ENCODE measurements at regions not wholly inside any gene's neighbourhood (a gene's known extent, or its start where the extent isn't known, plus 50 kb on each side); places are given as distances from the start of the nearest gene placed in this dataset.

DNA sequence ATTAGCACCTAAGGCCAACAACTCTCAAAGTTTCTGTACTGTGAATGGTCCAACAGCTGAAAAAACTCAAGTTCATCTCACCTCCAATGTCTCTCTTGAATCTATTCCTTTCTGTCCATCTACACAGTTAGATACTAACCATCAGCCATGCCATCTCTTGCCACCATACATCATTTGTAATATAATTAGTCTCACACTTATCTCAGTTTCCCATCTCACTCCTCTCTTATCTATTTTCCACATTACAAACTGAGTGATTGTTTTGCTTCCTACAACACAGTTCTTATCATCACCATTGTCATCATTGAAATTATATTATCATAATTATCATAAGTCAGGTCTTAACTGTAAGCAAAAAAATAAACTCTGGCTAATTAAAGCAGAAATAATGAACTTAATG lies 393.9 kb downstream of the PRELID2 start:
- TF ChIP-seq, protein P1, sequence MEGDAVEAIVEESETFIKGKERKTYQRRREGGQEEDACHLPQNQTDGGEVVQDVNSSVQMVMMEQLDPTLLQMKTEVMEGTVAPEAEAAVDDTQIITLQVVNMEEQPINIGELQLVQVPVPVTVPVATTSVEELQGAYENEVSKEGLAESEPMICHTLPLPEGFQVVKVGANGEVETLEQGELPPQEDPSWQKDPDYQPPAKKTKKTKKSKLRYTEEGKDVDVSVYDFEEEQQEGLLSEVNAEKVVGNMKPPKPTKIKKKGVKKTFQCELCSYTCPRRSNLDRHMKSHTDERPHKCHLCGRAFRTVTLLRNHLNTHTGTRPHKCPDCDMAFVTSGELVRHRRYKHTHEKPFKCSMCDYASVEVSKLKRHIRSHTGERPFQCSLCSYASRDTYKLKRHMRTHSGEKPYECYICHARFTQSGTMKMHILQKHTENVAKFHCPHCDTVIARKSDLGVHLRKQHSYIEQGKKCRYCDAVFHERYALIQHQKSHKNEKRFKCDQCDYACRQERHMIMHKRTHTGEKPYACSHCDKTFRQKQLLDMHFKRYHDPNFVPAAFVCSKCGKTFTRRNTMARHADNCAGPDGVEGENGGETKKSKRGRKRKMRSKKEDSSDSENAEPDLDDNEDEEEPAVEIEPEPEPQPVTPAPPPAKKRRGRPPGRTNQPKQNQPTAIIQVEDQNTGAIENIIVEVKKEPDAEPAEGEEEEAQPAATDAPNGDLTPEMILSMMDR (conservative IDR thresholded peaks at IDR 0.05): no peak

DNA sequence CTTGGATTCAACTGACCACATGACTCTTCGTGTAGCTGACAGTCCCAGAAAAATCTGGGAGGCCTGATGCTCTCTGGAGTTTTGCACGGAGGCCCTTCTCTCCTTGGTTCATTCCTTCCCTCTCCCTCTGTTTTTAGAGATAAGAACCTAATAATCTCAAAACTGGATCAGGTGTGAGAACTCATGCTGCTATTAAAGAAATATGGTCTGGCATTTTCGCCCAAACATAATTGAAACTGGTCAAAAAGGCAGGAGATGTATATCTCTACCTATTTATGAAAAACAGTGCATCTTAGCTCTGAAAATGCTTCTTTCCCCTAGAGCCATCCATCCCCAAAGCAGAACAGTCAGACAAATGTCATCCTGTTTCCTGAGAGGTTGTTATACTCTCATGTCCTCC lies 397.5 kb downstream of the PRELID2 start:
- Mint-ChIP-seq H3K9me3 (peaks cover 11% of the 10 kb centered on the region), H3K36me3 (ENCODE audit: low read depth) (peaks cover 6% of the 10 kb centered on the region), H3K27me3 (ENCODE audit: low read depth) (no peaks in the 10 kb centered on the region), H3K27ac (ENCODE audit: unreplicated experiment) (no peak overlapping the region), H3K4me3 (no peak overlapping the region), H3K4me1 (peaks cover 8% of the 10 kb centered on the region)
- no peak for DNase-seq (ENCODE audit: low read depth, low spot score)
- TF ChIP-seq, protein P1 (conservative IDR thresholded peaks at IDR 0.05): no peak

More for the DNA sequence above, 393.9 kb downstream of the PRELID2 start:
- Mint-ChIP-seq H3K9me3 (peaks cover 6% of the 10 kb centered on the region), H3K36me3 (ENCODE audit: low read depth) (peaks cover 3% of the 10 kb centered on the region), H3K4me3 (no peak overlapping the region), H3K27ac (ENCODE audit: unreplicated experiment) (no peak overlapping the region), H3K4me1 (peaks cover 3% of the 10 kb centered on the region), H3K27me3 (ENCODE audit: low read depth) (no peaks in the 10 kb centered on the region)
- no peak for DNase-seq (ENCODE audit: low read depth, low spot score)

DNA sequence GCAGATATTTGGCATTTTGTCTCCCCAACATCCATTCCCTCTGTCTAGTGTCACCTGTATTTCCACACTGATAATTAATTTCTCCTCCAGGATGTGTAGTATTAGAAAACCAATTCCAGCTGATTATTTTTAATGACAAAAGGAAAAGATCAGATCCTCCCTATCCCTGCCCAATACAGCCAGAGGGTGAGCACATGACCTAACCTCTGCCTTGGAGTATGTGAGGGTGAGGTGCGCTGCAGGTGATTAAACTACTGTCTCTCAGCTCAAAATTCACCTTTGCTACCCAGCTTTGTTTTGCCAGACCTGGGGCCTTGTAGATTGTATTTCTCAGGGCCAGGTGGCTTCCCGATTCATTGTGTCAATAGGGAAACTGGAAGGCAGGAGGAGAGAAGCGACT lies 402.1 kb downstream of the PRELID2 start:
- no peak overlapping the region for H3K27ac Mint-ChIP-seq (ENCODE audit: unreplicated experiment)
- peaks cover 6% of the 10 kb centered on the region for H3K36me3 Mint-ChIP-seq (ENCODE audit: low read depth)
- H3K4me1 Mint-ChIP-seq: peaks cover 5% of the 10 kb centered on the region
- TF ChIP-seq, protein P1 (conservative IDR thresholded peaks at IDR 0.05): no peak
- H3K27me3 Mint-ChIP-seq (ENCODE audit: low read depth): no peaks in the 10 kb centered on the region
- H3K9me3 Mint-ChIP-seq: peaks cover 12% of the 10 kb centered on the region
- H3K4me3 Mint-ChIP-seq: no peak overlapping the region
- DNase-seq (ENCODE audit: low read depth, low spot score): no peak

DNA sequence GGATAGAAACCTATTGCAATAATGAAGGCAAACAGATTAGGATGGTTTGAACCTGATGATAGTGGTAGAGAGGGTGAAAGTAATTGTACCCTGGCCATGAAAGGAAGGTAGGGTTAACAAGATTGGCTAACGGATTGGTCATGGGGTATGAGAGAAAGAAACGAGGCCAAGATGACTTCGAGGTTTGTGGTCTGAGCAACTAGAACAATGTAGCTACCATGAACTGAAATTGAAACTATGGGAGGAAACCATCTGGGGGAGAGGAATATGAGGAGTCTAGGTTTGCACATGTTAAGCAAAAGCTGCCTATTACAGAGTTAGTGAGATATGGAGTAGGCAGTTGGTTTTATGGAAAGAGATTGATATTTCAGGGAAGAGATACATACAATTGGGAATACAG lies 406.0 kb downstream of the PRELID2 start:
- Mint-ChIP-seq H3K36me3 (ENCODE audit: low read depth) (peaks cover 7% of the 10 kb centered on the region), H3K4me3 (no peak overlapping the region), H3K9me3 (peaks cover 17% of the 10 kb centered on the region), H3K4me1 (no peaks in the 10 kb centered on the region), H3K27ac (ENCODE audit: unreplicated experiment) (no peak overlapping the region), H3K27me3 (ENCODE audit: low read depth) (no peaks in the 10 kb centered on the region)
- TF ChIP-seq, protein P1 (conservative IDR thresholded peaks at IDR 0.05): no peak
- no peak for DNase-seq (ENCODE audit: low read depth, low spot score)

DNA sequence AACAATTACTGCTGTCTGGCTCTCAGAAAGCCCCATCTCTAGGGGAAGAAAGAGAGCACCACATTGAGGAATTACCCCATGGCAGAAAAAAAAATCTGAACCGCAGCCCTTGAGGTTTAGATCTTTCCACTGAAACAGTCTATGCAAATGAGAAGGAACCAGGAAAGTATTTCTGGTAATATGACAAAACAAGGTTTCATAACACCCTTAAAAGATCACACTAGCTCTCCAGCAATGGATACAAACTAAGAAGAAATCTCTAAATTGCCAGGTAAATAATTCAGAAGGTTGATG lies 427.1 kb downstream of the PRELID2 start:
- no peak overlapping the region for H3K4me3 Mint-ChIP-seq
- peaks cover 21% of the 10 kb centered on the region for H3K36me3 Mint-ChIP-seq (ENCODE audit: low read depth)
- no peak for DNase-seq (ENCODE audit: low read depth, low spot score)
- no peak overlapping the region for H3K27ac Mint-ChIP-seq (ENCODE audit: unreplicated experiment)
- H3K27me3 Mint-ChIP-seq (ENCODE audit: low read depth): no peaks in the 10 kb centered on the region
- TF ChIP-seq, protein P1 (conservative IDR thresholded peaks at IDR 0.05): no peak
- H3K9me3 Mint-ChIP-seq: peaks cover 18% of the 10 kb centered on the region
- H3K4me1 Mint-ChIP-seq: no peaks in the 10 kb centered on the region
